ENCODE measurements at regions not wholly inside any gene's neighbourhood (a gene's known extent, or its start where the extent isn't known, plus 50 kb on each side); places are given as distances from the start of the nearest gene placed in this dataset.

- no peak overlapping the region for H2BK5ac ChIP-seq (ENCODE audit: low read depth, low read length, poor library complexity, severe bottlenecking)
- H4K91ac ChIP-seq (ENCODE audit: low read length): no peak overlapping the region
- H3K27ac ChIP-seq (ENCODE audit: low read length, poor library complexity, severe bottlenecking): no peak overlapping the region
- no peak overlapping the region for H2AFZ ChIP-seq (ENCODE audit: low read depth, low read length)
- H4K8ac ChIP-seq (ENCODE audit: low read length): no peak overlapping the region
- H3K36me3 ChIP-seq (ENCODE audit: control insufficient read depth in 1 of 2, insufficient read depth in 2 of 2, low read depth in 1 of 2, low read length in 2 of 2): no peaks in the 10 kb centered on the region
- H3K9me3 ChIP-seq (ENCODE audit: control insufficient read depth, low read length): no peaks in the 10 kb centered on the region
- no peak overlapping the region for H3K14ac ChIP-seq (ENCODE audit: low read length in 2 of 2)
- H2BK12ac ChIP-seq (ENCODE audit: low read length in 2 of 2): peak overlapping the region in 1 of 2 experiments; percentile 54
- WGBS: 95% methylated on average over 8 of the region's 8 CpGs
- H3K4me3 ChIP-seq (ENCODE audit: insufficient read depth in 1 of 2, low read depth in 1 of 2, low read length in 2 of 2): no peak overlapping the region
- no peak for DNase-seq
- no peaks in the 10 kb centered on the region for H3K27me3 ChIP-seq (ENCODE audit: control insufficient read depth in 1 of 2, insufficient read depth in 1 of 2, low read length in 2 of 2)
- no peak overlapping the region for H3K23ac ChIP-seq (ENCODE audit: low read length in 2 of 2)
- H3K4me1 ChIP-seq (ENCODE audit: control insufficient read depth, insufficient read depth, low read depth, low read length): peaks cover 2% of the 10 kb centered on the region
- H3K18ac ChIP-seq (ENCODE audit: low read depth in 1 of 2, low read length in 2 of 2): no peak overlapping the region
- H2AK5ac ChIP-seq (ENCODE audit: low read length, severe bottlenecking): peak overlapping the region; percentile 73
- H3K4ac ChIP-seq (ENCODE audit: low read depth in 1 of 2, low read length in 2 of 2): no peak overlapping the region
- no peak overlapping the region for H2BK15ac ChIP-seq (ENCODE audit: low read depth, poor library complexity, severe bottlenecking)
- no peak overlapping the region for H3K9ac ChIP-seq (ENCODE audit: low read length)
- H3K4me2 ChIP-seq (ENCODE audit: low read length, poor library complexity, severe bottlenecking): no peak overlapping the region
- no peak overlapping the region for H2BK120ac ChIP-seq (ENCODE audit: low read depth, low read length)
- H3K79me1 ChIP-seq (replicated peaks; ENCODE audit: low read length, poor library complexity, severe bottlenecking): no peaks in the 10 kb centered on the region
Observed at GRCh38 chr3:64909011-64909410, 221.2 kb upstream of the ADAMTS9 start.

GRCh38 chr3:64908251-64908685, 220.5 kb upstream of the ADAMTS9 start:
- Histone ChIP-seq H2BK120ac (ENCODE audit: low read depth, low read length) (no peak overlapping the region), H2BK15ac (ENCODE audit: low read depth, poor library complexity, severe bottlenecking) (no peak overlapping the region)
- WGBS: 60% methylated on average over 4 of the region's 5 CpGs

GRCh38 chr3:64905906-64906410, 218.2 kb upstream of the ADAMTS9 start:
- 85% methylated on average over 7 of the region's 7 CpGs for whole genome bisulfite sequencing
- Histone ChIP-seq H2BK5ac (ENCODE audit: low read depth, low read length, poor library complexity, severe bottlenecking) (no peak overlapping the region), H3K27me3 (ENCODE audit: control insufficient read depth in 1 of 2, insufficient read depth in 1 of 2, low read length in 2 of 2) (no peaks in the 10 kb centered on the region), H3K18ac (ENCODE audit: low read depth in 1 of 2, low read length in 2 of 2) (no peak overlapping the region), H3K23ac (ENCODE audit: low read length in 2 of 2) (no peak overlapping the region), H3K79me1 (replicated peaks; ENCODE audit: low read length, poor library complexity, severe bottlenecking) (no peaks in the 10 kb centered on the region), H2AFZ (ENCODE audit: low read depth, low read length) (no peak overlapping the region), H3K9ac (ENCODE audit: low read length) (no peak overlapping the region), H3K4me2 (ENCODE audit: low read length, poor library complexity, severe bottlenecking) (no peak overlapping the region), H3K27ac (ENCODE audit: low read length, poor library complexity, severe bottlenecking) (no peak overlapping the region), H2BK120ac (ENCODE audit: low read depth, low read length) (no peak overlapping the region), H3K4ac (ENCODE audit: low read depth in 1 of 2, low read length in 2 of 2) (peak overlapping the region in 1 of 2 experiments; percentile 50), H4K8ac (ENCODE audit: low read length) (no peak overlapping the region), H3K4me1 (ENCODE audit: control insufficient read depth, insufficient read depth, low read depth, low read length) (peaks cover 2% of the 10 kb centered on the region), H3K14ac (ENCODE audit: low read length in 2 of 2) (no peak overlapping the region), H2AK5ac (ENCODE audit: low read length, severe bottlenecking) (no peak overlapping the region), H3K36me3 (ENCODE audit: control insufficient read depth in 1 of 2, insufficient read depth in 2 of 2, low read depth in 1 of 2, low read length in 2 of 2) (no peaks in the 10 kb centered on the region), H2BK15ac (ENCODE audit: low read depth, poor library complexity, severe bottlenecking) (no peak overlapping the region), H3K9me3 (ENCODE audit: control insufficient read depth, low read length) (no peaks in the 10 kb centered on the region), H3K4me3 (ENCODE audit: insufficient read depth in 1 of 2, low read depth in 1 of 2, low read length in 2 of 2) (no peak overlapping the region), H4K91ac (ENCODE audit: low read length) (no peak overlapping the region), H2BK12ac (ENCODE audit: low read length in 2 of 2) (no peak overlapping the region)
- DNase-seq: no peak

More at GRCh38 chr3:64908251-64908685, 220.5 kb upstream of the ADAMTS9 start:
- peak overlapping the region in 1 of 2 experiments; percentile 57 for H3K4ac ChIP-seq (ENCODE audit: low read depth in 1 of 2, low read length in 2 of 2)
- H3K14ac ChIP-seq (ENCODE audit: low read length in 2 of 2): no peak overlapping the region
- H3K4me2 ChIP-seq (ENCODE audit: low read length, poor library complexity, severe bottlenecking): no peak overlapping the region
- no peak overlapping the region for H2AK5ac ChIP-seq (ENCODE audit: low read length, severe bottlenecking)
- peak overlapping the region in 1 of 2 experiments; percentile 48 for H3K18ac ChIP-seq (ENCODE audit: low read depth in 1 of 2, low read length in 2 of 2)
- peaks cover 2% of the 10 kb centered on the region for H3K4me1 ChIP-seq (ENCODE audit: control insufficient read depth, insufficient read depth, low read depth, low read length)
- H3K27ac ChIP-seq (ENCODE audit: low read length, poor library complexity, severe bottlenecking): no peak overlapping the region
- H2AFZ ChIP-seq (ENCODE audit: low read depth, low read length): no peak overlapping the region
- peak; percentile 24 for DNase-seq
- no peaks in the 10 kb centered on the region for H3K36me3 ChIP-seq (ENCODE audit: control insufficient read depth in 1 of 2, insufficient read depth in 2 of 2, low read depth in 1 of 2, low read length in 2 of 2)
- H4K8ac ChIP-seq (ENCODE audit: low read length): no peak overlapping the region
- no peak overlapping the region for H2BK5ac ChIP-seq (ENCODE audit: low read depth, low read length, poor library complexity, severe bottlenecking)
- no peak overlapping the region for H3K23ac ChIP-seq (ENCODE audit: low read length in 2 of 2)
- H3K79me1 ChIP-seq (replicated peaks; ENCODE audit: low read length, poor library complexity, severe bottlenecking): no peaks in the 10 kb centered on the region
- peak overlapping the region in 1 of 2 experiments; percentile 54 for H2BK12ac ChIP-seq (ENCODE audit: low read length in 2 of 2)
- no peak overlapping the region for H3K4me3 ChIP-seq (ENCODE audit: insufficient read depth in 1 of 2, low read depth in 1 of 2, low read length in 2 of 2)
- H3K9ac ChIP-seq (ENCODE audit: low read length): no peak overlapping the region
- H3K27me3 ChIP-seq (ENCODE audit: control insufficient read depth in 1 of 2, insufficient read depth in 1 of 2, low read length in 2 of 2): no peaks in the 10 kb centered on the region
- no peaks in the 10 kb centered on the region for H3K9me3 ChIP-seq (ENCODE audit: control insufficient read depth, low read length)
- no peak overlapping the region for H4K91ac ChIP-seq (ENCODE audit: low read length)

- DNase-seq: no peak
- no peaks in the 10 kb centered on the region for H3K4me1 ChIP-seq (ENCODE audit: control insufficient read depth, insufficient read depth, low read depth, low read length)
Observed at GRCh38 chr3:64903006-64903405, 215.2 kb upstream of the ADAMTS9 start.

More at GRCh38 chr3:64903006-64903405, 215.2 kb upstream of the ADAMTS9 start:
- Histone ChIP-seq H3K9me3 (ENCODE audit: control insufficient read depth, low read length) (no peaks in the 10 kb centered on the region), H3K23ac (ENCODE audit: low read length in 2 of 2) (no peak overlapping the region), H3K27ac (ENCODE audit: low read length, poor library complexity, severe bottlenecking) (no peak overlapping the region), H2AK5ac (ENCODE audit: low read length, severe bottlenecking) (no peak overlapping the region), H3K36me3 (ENCODE audit: control insufficient read depth in 1 of 2, insufficient read depth in 2 of 2, low read depth in 1 of 2, low read length in 2 of 2) (no peaks in the 10 kb centered on the region), H2BK15ac (ENCODE audit: low read depth, poor library complexity, severe bottlenecking) (no peak overlapping the region), H3K4me3 (ENCODE audit: insufficient read depth in 1 of 2, low read depth in 1 of 2, low read length in 2 of 2) (no peak overlapping the region), H3K4ac (ENCODE audit: low read depth in 1 of 2, low read length in 2 of 2) (no peak overlapping the region), H3K14ac (ENCODE audit: low read length in 2 of 2) (no peak overlapping the region), H3K27me3 (ENCODE audit: control insufficient read depth in 1 of 2, insufficient read depth in 1 of 2, low read length in 2 of 2) (no peaks in the 10 kb centered on the region), H2BK120ac (ENCODE audit: low read depth, low read length) (no peak overlapping the region), H4K8ac (ENCODE audit: low read length) (no peak overlapping the region), H2BK12ac (ENCODE audit: low read length in 2 of 2) (no peak overlapping the region), H2BK5ac (ENCODE audit: low read depth, low read length, poor library complexity, severe bottlenecking) (no peak overlapping the region), H2AFZ (ENCODE audit: low read depth, low read length) (no peak overlapping the region), H3K18ac (ENCODE audit: low read depth in 1 of 2, low read length in 2 of 2) (no peak overlapping the region), H3K79me1 (replicated peaks; ENCODE audit: low read length, poor library complexity, severe bottlenecking) (no peaks in the 10 kb centered on the region), H3K4me2 (ENCODE audit: low read length, poor library complexity, severe bottlenecking) (no peak overlapping the region), H4K91ac (ENCODE audit: low read length) (no peak overlapping the region), H3K9ac (ENCODE audit: low read length) (no peak overlapping the region)
- no CpG with 5 or more reads among the region's 1 CpG for WGBS
